ENCODE measurements at regions not wholly inside any gene's neighbourhood (a gene's known extent, or its start where the extent isn't known, plus 50 kb on each side); places are given as distances from the start of the nearest gene placed in this dataset.

GRCh38 chr5:128613128-128613527, 75.1 kb upstream of the FBN2 start:
- H3K79me2 ChIP-seq (ENCODE audit: control insufficient read depth, insufficient read depth, low read length), result no peaks in the 10 kb centered on the region
- no peaks in the 10 kb centered on the region for H3K9me1 ChIP-seq (replicated peaks; ENCODE audit: control insufficient read depth, extremely low read depth, insufficient read depth, low read length)
- BruUV-seq (replicated peaks), result no TSS peak
- no peak overlapping the region for H3K4me3 ChIP-seq (replicated peaks in 1 of 3; ENCODE audit: insufficient read depth in 1 of 3, low read depth in 1 of 3, low read length in 3 of 3)
- FAIRE-seq, result no peak
- H3K9me3 ChIP-seq (replicated peaks; ENCODE audit: control insufficient read depth, insufficient read depth, low read length), result no peaks in the 10 kb centered on the region
- H3K27ac ChIP-seq (ENCODE audit: insufficient read depth, low read depth, low read length), result no peak overlapping the region
- DNase-seq (ENCODE audit: low read depth, low spot score), result no peak
- no peak for TF ChIP-seq JUN (IDR thresholded peaks at IDR 0.05; ENCODE audit: borderline replicate concordance, insufficient read depth, insufficient read length, low read depth)
- no peak for TF ChIP-seq POLR2AphosphoS5 (IDR thresholded peaks at IDR 0.05; ENCODE audit: insufficient read depth, low read depth, low read length)
- no peak for TF ChIP-seq CTCF (IDR thresholded peaks at IDR 0.05; ENCODE audit: extremely low read depth in 1 of 2, insufficient read depth in 1 of 2, low read depth in 1 of 2, low read length in 2 of 2)
- TF ChIP-seq MYC (IDR thresholded peaks at IDR 0.05; ENCODE audit: low read depth, low read length), result no peak
- no peak for TF ChIP-seq MAX (IDR thresholded peaks at IDR 0.05; ENCODE audit: insufficient read depth, insufficient read length)
- TF ChIP-seq EZH2 (IDR thresholded peaks at IDR 0.05; ENCODE audit: borderline replicate concordance, low read depth, low read length, severe bottlenecking), result no peak
- TF ChIP-seq POLR2A (IDR thresholded peaks at IDR 0.05; ENCODE audit: low read depth, low read length), result no peak
- no peak for TF ChIP-seq GATA2 (IDR thresholded peaks at IDR 0.05; ENCODE audit: insufficient read depth, insufficient read length, low read depth, low read length)
- no peak for TF ChIP-seq FOS (IDR thresholded peaks at IDR 0.05; ENCODE audit: borderline replicate concordance, insufficient read depth, low read length)
- no peaks in the 10 kb centered on the region for H3K36me3 ChIP-seq (ENCODE audit: control insufficient read depth in 2 of 2, extremely low read depth in 1 of 2, insufficient read depth in 2 of 2, low read length in 2 of 2)
- intact Hi-C loops (cut with micrococcal nuclease), result no loop called here
- ChIA-PET CTCF (no interaction called here), POLR2A (no interaction called here)
- no peak overlapping the region for H3K9ac ChIP-seq (replicated peaks; ENCODE audit: extremely low read depth, insufficient read depth, low read length)
- H2AFZ ChIP-seq (ENCODE audit: low read depth, low read length), result no peak overlapping the region
- dilution Hi-C loops (cut with MboI; ENCODE audit: extremely low pct_ligation_motif_present, low sequenced_read_pairs), result no loop called here
- no peaks in the 10 kb centered on the region for H3K4me1 ChIP-seq (ENCODE audit: control insufficient read depth, extremely low read depth, insufficient read depth, low read length)
- H3K4me2 ChIP-seq (ENCODE audit: insufficient read depth, low read length), result no peak overlapping the region
- H3K27me3 ChIP-seq (ENCODE audit: control insufficient read depth in 2 of 2, insufficient read depth in 2 of 2, low read length in 2 of 2), result no peaks in the 10 kb centered on the region
- no peaks in the 10 kb centered on the region for H4K20me1 ChIP-seq (replicated peaks; ENCODE audit: control insufficient read depth, extremely low read depth, insufficient read depth, low read length)

Measured in endothelial cell of umbilical vein (primary cell).